B cell (primary cell): ENCODE measurements at regions not wholly inside any gene's neighbourhood (a gene's known extent, or its start where the extent isn't known, plus 50 kb on each side); places are given as distances from the start of the nearest gene placed in this dataset.

Experiments
- CTCF ChIP-seq: fragments of 200-600 bp; IDR thresholded peaks from one replicate; pipeline ENCODE4 v1.8.0; 2022; ENCODE audit warnings: antibody characterized with exemption, mild to moderate bottlenecking
- EZH2 ChIP-seq: IDR thresholded peaks from 2 replicates; pipeline ENCODE4 v1.6.1; 2012; ENCODE audit warnings: borderline replicate concordance, low read depth, mild to moderate bottlenecking, moderate library complexity, low read length; ENCODE audit not compliant: insufficient read depth, poor library complexity, severe bottlenecking

- TF ChIP-seq CTCF (no peak), EZH2 (no peak)
Observed at GRCh38 chr3:124562769-124563168, 167.5 kb upstream of the UMPS start.
